ENCODE measurements at regions not wholly inside any gene's neighbourhood (a gene's known extent, or its start where the extent isn't known, plus 50 kb on each side); places are given as distances from the start of the nearest gene placed in this dataset.

DNA sequence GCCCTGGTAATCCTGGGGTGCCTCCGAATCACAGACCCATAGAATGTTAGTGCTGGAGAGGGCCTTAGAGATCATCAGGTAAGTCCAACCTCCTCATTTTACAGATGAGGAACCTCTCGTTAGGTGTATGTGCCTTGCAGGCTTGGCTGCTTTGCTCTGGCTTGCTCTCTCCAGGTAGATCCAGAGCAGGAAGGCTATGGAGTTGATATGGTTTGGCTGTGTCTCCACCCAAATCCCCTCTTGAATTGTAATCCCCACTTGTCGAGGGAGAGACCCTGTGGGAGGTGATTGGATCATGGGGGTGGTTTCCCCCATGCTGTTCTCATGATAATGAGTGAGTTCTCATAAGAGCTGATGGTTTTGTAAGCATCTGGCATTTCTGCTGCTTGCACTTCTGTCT, 186.0 kb upstream of the PLXNA2 start:
- no peaks in the 10 kb centered on the region for H3K36me3 ChIP-seq (ENCODE audit: insufficient read depth, low read length)
- TF ChIP-seq EZH2phosphoT487 (IDR thresholded peaks at IDR 0.05; ENCODE audit: borderline replicate concordance) = no peak
- TF ChIP-seq, protein P1, sequence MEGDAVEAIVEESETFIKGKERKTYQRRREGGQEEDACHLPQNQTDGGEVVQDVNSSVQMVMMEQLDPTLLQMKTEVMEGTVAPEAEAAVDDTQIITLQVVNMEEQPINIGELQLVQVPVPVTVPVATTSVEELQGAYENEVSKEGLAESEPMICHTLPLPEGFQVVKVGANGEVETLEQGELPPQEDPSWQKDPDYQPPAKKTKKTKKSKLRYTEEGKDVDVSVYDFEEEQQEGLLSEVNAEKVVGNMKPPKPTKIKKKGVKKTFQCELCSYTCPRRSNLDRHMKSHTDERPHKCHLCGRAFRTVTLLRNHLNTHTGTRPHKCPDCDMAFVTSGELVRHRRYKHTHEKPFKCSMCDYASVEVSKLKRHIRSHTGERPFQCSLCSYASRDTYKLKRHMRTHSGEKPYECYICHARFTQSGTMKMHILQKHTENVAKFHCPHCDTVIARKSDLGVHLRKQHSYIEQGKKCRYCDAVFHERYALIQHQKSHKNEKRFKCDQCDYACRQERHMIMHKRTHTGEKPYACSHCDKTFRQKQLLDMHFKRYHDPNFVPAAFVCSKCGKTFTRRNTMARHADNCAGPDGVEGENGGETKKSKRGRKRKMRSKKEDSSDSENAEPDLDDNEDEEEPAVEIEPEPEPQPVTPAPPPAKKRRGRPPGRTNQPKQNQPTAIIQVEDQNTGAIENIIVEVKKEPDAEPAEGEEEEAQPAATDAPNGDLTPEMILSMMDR (conservative IDR thresholded peaks at IDR 0.05; ENCODE audit: low read length) = no peak
- no peak overlapping the region for H3K4me3 ChIP-seq (ENCODE audit: low read length, poor library complexity, severe bottlenecking)
- H3K4me2 ChIP-seq (ENCODE audit: low read depth, low read length, poor library complexity, severe bottlenecking) = no peak overlapping the region
- no peaks in the 10 kb centered on the region for H4K20me1 ChIP-seq (ENCODE audit: insufficient read depth, low read length, poor library complexity, severe bottlenecking)
- no peaks in the 10 kb centered on the region for H3K4me1 ChIP-seq (ENCODE audit: insufficient read depth, low read length, poor library complexity, severe bottlenecking)
- no peaks in the 10 kb centered on the region for H3K9me3 ChIP-seq (ENCODE audit: insufficient read depth, low read depth, low read length)
- H3F3A ChIP-seq (ENCODE audit: low read depth) = no peaks in the 10 kb centered on the region
- no peaks in the 10 kb centered on the region for H3K9me2 ChIP-seq (replicated peaks; ENCODE audit: low read depth, low read length)
- H3K9ac ChIP-seq (ENCODE audit: low read depth, low read length, poor library complexity, severe bottlenecking) = no peak overlapping the region
- H2AFZ ChIP-seq (ENCODE audit: low read length) = no peak overlapping the region
- H3K79me2 ChIP-seq (ENCODE audit: insufficient read depth, low read length) = no peaks in the 10 kb centered on the region
- H3K27me3 ChIP-seq (ENCODE audit: insufficient read depth, low read length, poor library complexity, severe bottlenecking) = no peaks in the 10 kb centered on the region

- H3F3A ChIP-seq (ENCODE audit: low read depth) = no peaks in the 10 kb centered on the region
- H3K4me3 ChIP-seq (ENCODE audit: low read length, poor library complexity, severe bottlenecking) = no peak overlapping the region
- no peaks in the 10 kb centered on the region for H3K79me2 ChIP-seq (ENCODE audit: insufficient read depth, low read length)
- no peaks in the 10 kb centered on the region for H4K20me1 ChIP-seq (ENCODE audit: insufficient read depth, low read length, poor library complexity, severe bottlenecking)
- no peaks in the 10 kb centered on the region for H3K36me3 ChIP-seq (ENCODE audit: insufficient read depth, low read length)
- no peak overlapping the region for H3K4me2 ChIP-seq (ENCODE audit: low read depth, low read length, poor library complexity, severe bottlenecking)
- no peak overlapping the region for H3K9ac ChIP-seq (ENCODE audit: low read depth, low read length, poor library complexity, severe bottlenecking)
- TF ChIP-seq EZH2phosphoT487 (IDR thresholded peaks at IDR 0.05; ENCODE audit: borderline replicate concordance) = no peak
- TF ChIP-seq, protein P1 (conservative IDR thresholded peaks at IDR 0.05; ENCODE audit: low read length) = no peak
- no peak overlapping the region for H2AFZ ChIP-seq (ENCODE audit: low read length)
- H3K9me2 ChIP-seq (replicated peaks; ENCODE audit: low read depth, low read length) = no peaks in the 10 kb centered on the region
- H3K4me1 ChIP-seq (ENCODE audit: insufficient read depth, low read length, poor library complexity, severe bottlenecking) = no peaks in the 10 kb centered on the region
- H3K27me3 ChIP-seq (ENCODE audit: insufficient read depth, low read length, poor library complexity, severe bottlenecking) = no peaks in the 10 kb centered on the region
- no peaks in the 10 kb centered on the region for H3K9me3 ChIP-seq (ENCODE audit: insufficient read depth, low read depth, low read length)
Measured at GRCh38 chr1:208431721-208432120, 187.5 kb upstream of the PLXNA2 start.

GRCh38 chr1:208432346-208432745, 188.2 kb upstream of the PLXNA2 start:
- H3K4me2 ChIP-seq (ENCODE audit: low read depth, low read length, poor library complexity, severe bottlenecking) = no peak overlapping the region

More at GRCh38 chr1:208432346-208432745, 188.2 kb upstream of the PLXNA2 start:
- no peak overlapping the region for H3K9ac ChIP-seq (ENCODE audit: low read depth, low read length, poor library complexity, severe bottlenecking)
- H4K20me1 ChIP-seq (ENCODE audit: insufficient read depth, low read length, poor library complexity, severe bottlenecking) = no peaks in the 10 kb centered on the region
- H3K4me1 ChIP-seq (ENCODE audit: insufficient read depth, low read length, poor library complexity, severe bottlenecking) = no peaks in the 10 kb centered on the region
- no peaks in the 10 kb centered on the region for H3K9me2 ChIP-seq (replicated peaks; ENCODE audit: low read depth, low read length)
- H3K4me3 ChIP-seq (ENCODE audit: low read length, poor library complexity, severe bottlenecking) = no peak overlapping the region
- H3F3A ChIP-seq (ENCODE audit: low read depth) = no peaks in the 10 kb centered on the region
- no peaks in the 10 kb centered on the region for H3K36me3 ChIP-seq (ENCODE audit: insufficient read depth, low read length)
- no peaks in the 10 kb centered on the region for H3K79me2 ChIP-seq (ENCODE audit: insufficient read depth, low read length)
- TF ChIP-seq EZH2phosphoT487 (IDR thresholded peaks at IDR 0.05; ENCODE audit: borderline replicate concordance) = no peak
- TF ChIP-seq, protein P1 (conservative IDR thresholded peaks at IDR 0.05; ENCODE audit: low read length) = no peak
- H3K27me3 ChIP-seq (ENCODE audit: insufficient read depth, low read length, poor library complexity, severe bottlenecking) = no peaks in the 10 kb centered on the region
- H2AFZ ChIP-seq (ENCODE audit: low read length) = no peak overlapping the region
- H3K9me3 ChIP-seq (ENCODE audit: insufficient read depth, low read depth, low read length) = no peaks in the 10 kb centered on the region

Data from Loucy (cell line).